Lung (tissue), 11 donors: ENCODE measurements at regions not wholly inside any gene's neighbourhood (a gene's known extent, or its start where the extent isn't known, plus 50 kb on each side); places are given as distances from the start of the nearest gene placed in this dataset.

ENCODE experiments used
- ATAC-seq: fragments of 200-7000 bp; cut with Tn5 transposase; one replicate; pipeline ENCODE4 v1.9.1; 2020; ENCODE audit warnings: moderate number of reproducible peaks; ENCODE audit not compliant: insufficient read depth, low FRiP score
- DNase-seq, 3 donors: peaks; one replicate each; pipeline ENCODE4 v3.0.0-alpha.2; 2013 to 2017
- H3K27ac ChIP-seq, 2 donors: one replicate each; pipeline ENCODE4 v1.5.1; 2013; ENCODE audit warnings: mild to moderate bottlenecking in 2 of 2, moderate library complexity in 2 of 2, control low read depth in 1 of 2, inconsistent platforms in 1 of 2, low read depth in 1 of 2, low read length in 1 of 2
- H3K27me3 ChIP-seq, 3 donors: one replicate each; pipeline ENCODE4 v1.5.1; 2013; ENCODE audit warnings: low read length in 2 of 3; ENCODE audit not compliant: control insufficient read depth in 3 of 3, insufficient read depth in 3 of 3
- H3K36me3 ChIP-seq, 4 donors: one replicate each; pipeline ENCODE4 v1.5.1; 2013; ENCODE audit warnings: low read length in 4 of 4, mild to moderate bottlenecking in 1 of 4, moderate library complexity in 1 of 4; ENCODE audit not compliant: control insufficient read depth in 4 of 4, insufficient read depth in 4 of 4
- H3K4me1 ChIP-seq, 5 donors: one replicate each; pipeline ENCODE4 v1.5.1; 2013; ENCODE audit warnings: low read length in 5 of 5, mild to moderate bottlenecking in 2 of 5, moderate library complexity in 1 of 5; ENCODE audit not compliant: control insufficient read depth in 5 of 5, insufficient read depth in 5 of 5
- H3K4me3 ChIP-seq: one replicate; pipeline ENCODE4 v1.5.1; 2013; ENCODE audit warnings: mild to moderate bottlenecking, control low read depth, moderate library complexity
- H3K9ac ChIP-seq, 2 donors: one replicate each; pipeline ENCODE4 v1.5.1; 2013; ENCODE audit warnings: low read length in 2 of 2, control low read depth in 1 of 2; ENCODE audit not compliant: insufficient read depth in 1 of 2
- H3K9me3 ChIP-seq, 4 donors: one replicate each; pipeline ENCODE4 v1.5.1; 2013; ENCODE audit warnings: low read length in 3 of 4, mild to moderate bottlenecking in 1 of 4, moderate library complexity in 1 of 4; ENCODE audit not compliant: control insufficient read depth in 4 of 4, insufficient read depth in 3 of 4
- WGBS, 2 donors: extraction: QIAGEN DNeasy Blood & Tissue Kit; methylation state at CpG; one replicate each; pipeline ENCODE4 v1.1.7; 2013; 5-methylcytosine and 5-hydroxymethylcytosine counted together
- TF ChIP-seq, protein P1 (sequence below): IDR thresholded peaks from 2 replicates; pipeline ENCODE4 v1.5.1; 2012; ENCODE audit warnings: mild to moderate bottlenecking; ENCODE audit errors: control extremely low read depth, extremely low read depth
- donor health status: control.
- donor health status: control.
- donor health status: Bipolar disorder and iron deficiency.
- donor health status: healthy.
- donor health status: DM: yes; HTN: yes; CAD: no.

DNA sequence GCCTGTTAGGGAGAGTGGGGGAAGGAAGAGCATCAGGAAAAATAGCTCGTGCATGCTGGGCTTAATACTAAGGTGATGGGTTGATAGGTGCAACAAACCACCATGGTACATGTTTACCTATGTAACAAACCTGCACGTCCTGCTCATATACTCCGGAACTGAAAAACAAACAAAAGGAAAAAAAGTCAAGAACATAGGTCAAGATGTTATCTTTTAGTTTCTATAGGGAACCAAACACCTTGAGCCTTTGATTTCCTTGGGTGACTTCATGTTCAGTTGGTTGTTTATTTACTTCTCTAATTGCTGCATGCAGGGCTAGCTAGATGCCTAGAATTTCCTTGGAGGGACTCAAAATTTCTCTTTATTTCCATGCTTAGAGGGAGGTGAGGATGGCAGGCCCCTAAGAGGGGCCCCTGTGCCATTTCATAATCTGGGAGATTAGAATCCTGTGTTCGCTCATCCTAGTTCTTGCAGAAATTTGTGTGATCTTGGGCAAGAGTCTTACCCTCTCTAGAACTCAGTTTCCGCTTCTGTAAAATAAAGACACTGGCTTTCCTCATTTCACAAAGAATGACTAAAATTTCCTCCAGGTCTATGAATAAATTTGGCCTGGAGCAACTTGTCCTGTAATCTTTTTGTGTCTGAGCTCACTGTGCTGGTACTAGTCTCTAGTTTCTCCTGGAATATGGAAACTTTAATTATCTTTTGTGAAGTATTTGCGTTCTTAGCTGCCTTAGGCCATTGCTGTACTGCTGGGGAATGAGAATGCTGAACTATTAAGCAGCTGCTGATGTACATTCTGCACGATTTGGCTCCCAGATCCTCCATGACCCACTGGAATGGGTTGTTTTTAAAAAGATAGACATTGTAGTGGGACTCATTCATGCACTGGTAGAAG is 457.5 kb downstream of the EDEM1 start:
- H3K36me3 ChIP-seq = no peaks in the 10 kb centered on the region
- no peaks in the 10 kb centered on the region for H3K4me1 ChIP-seq
- no peaks in the 10 kb centered on the region for H3K27me3 ChIP-seq
- peaks cover 0 to 4% (median 1%) of the 10 kb centered on the region in 4 donors for H3K9me3 ChIP-seq
- H3K27ac ChIP-seq = no peak overlapping the region
- no peak overlapping the region for H3K4me3 ChIP-seq
- no peak for DNase-seq
- ATAC-seq = no peak
- TF ChIP-seq, protein P1, sequence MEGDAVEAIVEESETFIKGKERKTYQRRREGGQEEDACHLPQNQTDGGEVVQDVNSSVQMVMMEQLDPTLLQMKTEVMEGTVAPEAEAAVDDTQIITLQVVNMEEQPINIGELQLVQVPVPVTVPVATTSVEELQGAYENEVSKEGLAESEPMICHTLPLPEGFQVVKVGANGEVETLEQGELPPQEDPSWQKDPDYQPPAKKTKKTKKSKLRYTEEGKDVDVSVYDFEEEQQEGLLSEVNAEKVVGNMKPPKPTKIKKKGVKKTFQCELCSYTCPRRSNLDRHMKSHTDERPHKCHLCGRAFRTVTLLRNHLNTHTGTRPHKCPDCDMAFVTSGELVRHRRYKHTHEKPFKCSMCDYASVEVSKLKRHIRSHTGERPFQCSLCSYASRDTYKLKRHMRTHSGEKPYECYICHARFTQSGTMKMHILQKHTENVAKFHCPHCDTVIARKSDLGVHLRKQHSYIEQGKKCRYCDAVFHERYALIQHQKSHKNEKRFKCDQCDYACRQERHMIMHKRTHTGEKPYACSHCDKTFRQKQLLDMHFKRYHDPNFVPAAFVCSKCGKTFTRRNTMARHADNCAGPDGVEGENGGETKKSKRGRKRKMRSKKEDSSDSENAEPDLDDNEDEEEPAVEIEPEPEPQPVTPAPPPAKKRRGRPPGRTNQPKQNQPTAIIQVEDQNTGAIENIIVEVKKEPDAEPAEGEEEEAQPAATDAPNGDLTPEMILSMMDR = no peak
- H3K9ac ChIP-seq = no peak overlapping the region
- WGBS, 2 donors = 66 to 67% methylated on average over 7 of the region's 7 CpGs

DNA sequence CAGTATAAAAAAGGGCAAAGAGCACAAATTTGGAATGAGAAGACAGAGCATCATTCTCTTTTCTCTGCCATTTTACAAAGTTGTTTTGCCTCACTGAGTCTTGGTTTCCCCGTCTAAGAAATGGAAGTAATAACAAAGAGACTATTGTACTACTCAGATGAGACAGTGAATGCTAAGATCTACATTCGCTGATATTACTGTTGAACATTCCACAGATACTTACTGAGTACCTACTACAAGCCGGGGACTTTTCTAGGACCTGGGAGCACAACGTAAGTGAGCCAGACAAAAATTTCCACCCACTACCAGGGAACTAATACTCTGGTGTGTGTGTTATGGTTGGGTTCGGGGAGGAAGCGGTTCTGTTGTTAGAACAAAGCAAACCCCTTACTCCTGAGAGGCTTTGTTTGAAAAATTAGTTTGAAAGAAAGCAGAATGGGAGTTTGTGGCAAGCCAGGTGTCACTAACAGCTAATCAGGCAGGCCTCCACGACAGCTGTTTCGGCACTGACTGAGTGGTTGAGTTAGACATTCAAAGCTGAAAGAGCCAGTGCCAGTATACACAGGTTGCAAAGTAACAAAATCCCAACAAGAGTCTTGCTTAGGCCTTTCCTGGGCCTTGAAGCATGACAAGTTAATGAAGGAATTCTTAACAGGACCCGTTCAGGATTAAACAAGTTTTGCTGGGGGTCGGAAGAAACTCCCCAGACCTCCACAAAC is 458.3 kb downstream of the EDEM1 start:
- TF ChIP-seq, protein P1 = no peak
- Histone ChIP-seq H3K4me1 (no peaks in the 10 kb centered on the region), H3K36me3 (no peaks in the 10 kb centered on the region), H3K4me3 (no peak overlapping the region), H3K27ac (no peak overlapping the region), H3K9ac (no peak overlapping the region), H3K9me3 (peaks cover 0 to 4% (median 1%) of the 10 kb centered on the region in 4 donors), H3K27me3 (no peaks in the 10 kb centered on the region)
- no peak for ATAC-seq
- DNase-seq = no peak
- 72 to 84% methylated on average over 10 of the region's 10 CpGs for WGBS, 2 donors

- peaks cover 0 to 4% (median 0%) of the 10 kb centered on the region in 4 donors for H3K9me3 ChIP-seq
- H3K36me3 ChIP-seq = no peaks in the 10 kb centered on the region
- DNase-seq = no peak
- H3K4me3 ChIP-seq = no peak overlapping the region
- H3K27ac ChIP-seq = no peak overlapping the region
- no peak for ATAC-seq
- H3K4me1 ChIP-seq = no peaks in the 10 kb centered on the region
- WGBS, 2 donors = 47 to 81% methylated on average over 2 of the region's 2 CpGs
- no peaks in the 10 kb centered on the region for H3K27me3 ChIP-seq
- TF ChIP-seq, protein P1 = no peak
- H3K9ac ChIP-seq = no peak overlapping the region
These were observed 462.8 kb downstream of the EDEM1 start for GRCh38 chr3:5650303-5650702.
